HG03571 (cell line): ENCODE measurements at regions not wholly inside any gene's neighbourhood (a gene's known extent, or its start where the extent isn't known, plus 50 kb on each side); places are given as distances from the start of the nearest gene placed in this dataset.
"Not testable (repeated sequence)": the region's sequence is repeated elsewhere in the genome, so short reads cannot be mapped to it uniquely, and the experiment has no call there.

Experiments used
- ATAC-seq: cut with Tn5 transposase; IDR thresholded peaks from one replicate; pipeline ENCODE4 v1.9.1; 2021; ENCODE audit not compliant: unreplicated experiment

DNA sequence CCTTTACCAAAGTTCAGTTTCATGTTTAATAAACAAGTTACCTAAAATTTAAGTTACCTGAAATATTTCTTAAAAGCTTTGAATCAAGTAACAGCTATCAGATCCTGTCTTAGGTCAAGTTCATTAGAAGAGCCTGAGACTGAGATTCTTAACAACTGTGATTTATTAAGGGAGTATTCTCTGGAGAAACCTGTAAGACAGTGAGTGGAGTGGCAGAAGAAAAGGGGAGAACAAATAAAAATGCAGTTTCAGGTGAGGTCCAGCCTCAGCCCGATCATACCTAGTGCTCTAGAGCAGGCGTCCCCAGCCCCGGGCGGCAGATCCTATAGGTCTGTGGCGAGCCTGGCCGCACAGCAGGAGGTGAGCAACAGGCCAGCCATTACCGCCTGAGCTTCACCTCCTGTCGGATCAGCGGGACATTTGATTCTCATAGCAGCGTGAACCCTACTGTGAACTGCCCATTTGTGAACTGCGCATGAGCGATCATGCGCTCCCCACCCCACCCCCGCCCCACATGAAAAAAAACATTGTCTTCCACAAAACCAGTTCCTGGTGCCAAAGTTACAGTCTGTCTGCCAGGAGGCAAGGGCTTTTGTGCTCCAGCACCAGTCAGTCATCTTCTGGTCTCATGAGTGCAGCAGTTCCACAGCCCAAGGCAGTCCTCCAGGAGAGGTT is 59.2 kb upstream of the ADGRB3 start:
- ATAC-seq, result no peak

DNA sequence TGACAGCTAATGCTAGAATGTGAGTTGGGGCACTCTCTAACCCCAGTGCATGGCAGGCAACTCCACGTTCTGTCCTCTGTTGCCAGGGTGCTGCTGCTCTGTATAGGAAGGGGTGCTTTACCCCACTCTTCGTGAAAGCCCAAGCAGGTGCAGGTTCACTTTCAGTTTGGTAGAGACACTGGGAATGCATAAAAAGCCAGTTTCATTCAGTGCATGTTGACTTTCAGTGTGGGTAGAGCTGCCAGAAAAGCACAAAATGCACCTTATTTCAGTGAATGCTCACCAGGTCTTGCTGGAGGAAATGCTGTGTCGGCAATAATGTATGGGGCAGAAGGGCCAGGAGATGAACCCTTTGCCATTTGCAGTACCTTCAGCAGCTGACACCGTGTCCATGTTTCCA is 62.1 kb upstream of the ADGRB3 start:
- ATAC-seq, result peak; percentile 24

DNA sequence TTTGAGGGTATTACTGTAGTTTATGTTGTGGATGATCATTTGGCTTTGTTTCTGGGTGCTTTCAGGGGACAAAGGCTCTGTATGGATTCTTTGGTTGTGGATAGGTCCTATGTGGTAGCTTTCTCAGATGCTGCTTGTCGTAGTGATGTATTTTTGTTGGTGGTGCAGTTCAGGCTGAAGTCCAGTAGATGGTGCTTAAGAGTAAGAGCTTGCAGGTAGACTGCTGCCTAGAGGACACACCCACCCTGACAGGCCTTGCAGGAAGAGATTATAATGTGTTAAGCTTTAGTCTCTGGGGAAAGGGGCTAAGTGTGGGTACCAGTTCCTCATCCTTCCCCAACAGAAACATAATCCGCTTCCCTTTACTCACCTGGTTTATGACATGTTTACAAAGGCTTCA is 62.6 kb upstream of the ADGRB3 start:
- peak; percentile 86 for ATAC-seq

DNA sequence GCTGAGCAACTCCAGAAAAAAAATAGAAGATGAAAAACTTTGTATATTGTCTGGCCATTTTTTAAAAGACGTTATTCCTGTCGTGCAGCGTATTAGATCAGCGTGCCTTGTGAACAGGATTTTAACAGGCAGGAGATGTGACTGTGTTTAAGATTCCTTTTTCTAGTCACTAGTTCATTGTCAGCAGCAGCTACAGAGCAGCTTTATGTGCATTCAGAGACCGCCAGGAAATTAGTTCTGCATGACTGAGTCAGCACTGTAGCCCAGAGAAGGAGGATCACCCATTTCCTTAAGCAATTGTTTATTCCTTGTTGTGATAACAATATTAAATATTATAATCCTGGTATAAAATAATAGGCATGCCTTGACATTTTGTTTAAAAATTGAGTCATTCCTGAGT is 75.4 kb upstream of the ADGRB3 start:
- ATAC-seq, result no peak

DNA sequence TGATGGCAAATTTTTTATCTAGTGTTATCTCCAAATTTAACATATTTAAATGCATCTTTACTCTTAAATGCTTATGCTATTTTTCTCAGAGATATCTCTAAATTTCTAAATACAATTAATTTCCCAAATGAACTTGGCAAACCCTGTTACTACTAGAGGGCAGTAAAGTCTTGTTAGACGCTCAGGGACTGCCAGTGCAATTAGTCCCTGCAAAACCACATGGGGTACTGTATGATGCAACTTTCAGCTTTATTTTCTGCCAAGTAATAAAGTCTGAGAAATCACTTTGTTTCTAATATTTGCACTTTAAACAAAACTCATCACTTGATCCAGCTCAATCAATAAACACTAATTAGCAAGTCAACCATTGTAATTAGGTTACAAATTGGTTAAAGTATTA is 76.0 kb upstream of the ADGRB3 start:
- no peak for ATAC-seq

GRCh38 chr6:68546620-68547019 is 88.5 kb upstream of the ADGRB3 start:
- no peak for ATAC-seq

DNA sequence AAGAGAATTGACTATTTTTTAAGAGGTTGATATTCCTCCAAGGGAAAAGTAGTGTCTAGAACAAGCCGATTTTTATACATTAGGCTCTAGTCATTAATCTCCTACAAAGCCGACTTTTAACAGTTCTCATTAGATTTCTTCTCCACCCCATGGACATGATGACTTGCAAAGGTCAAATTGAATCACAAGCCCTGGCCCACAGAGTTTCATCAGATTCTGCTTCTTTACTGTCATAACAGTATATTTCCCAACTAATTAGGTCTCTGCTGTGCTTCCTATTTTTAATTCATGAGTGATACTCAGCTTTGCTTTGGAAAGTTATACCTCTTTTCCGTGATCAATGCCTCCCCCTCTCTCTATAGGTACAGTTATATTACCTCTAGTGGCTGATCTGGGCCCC is 90.6 kb upstream of the ADGRB3 start:
- ATAC-seq, result no peak

GRCh38 chr6:68533339-68533795 is 101.7 kb upstream of the ADGRB3 start:
- ATAC-seq, result no peak

GRCh38 chr6:68527691-68528090 is 107.4 kb upstream of the ADGRB3 start:
- ATAC-seq, result no peak

DNA sequence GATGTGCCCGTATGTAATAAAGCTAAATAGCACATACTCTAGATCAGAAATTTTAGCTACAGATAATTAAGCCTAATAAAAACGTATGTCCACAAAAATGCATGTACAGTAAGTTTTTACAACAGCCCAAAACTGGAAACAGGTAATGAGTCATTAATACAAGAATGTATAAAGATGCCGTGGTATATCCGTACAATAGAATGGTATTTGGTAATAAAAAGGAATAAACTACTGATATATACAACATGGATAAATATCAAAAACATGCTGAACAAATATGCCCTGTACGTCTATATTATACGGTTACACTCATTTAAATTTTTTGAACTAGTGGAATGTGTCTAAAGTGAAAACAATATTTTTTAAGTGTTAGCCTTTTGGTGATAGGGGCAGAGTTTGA is 128.2 kb upstream of the ADGRB3 start:
- no peak for ATAC-seq

- ATAC-seq, result no peak
Measured at GRCh38 chr6:68502946-68503345, 132.1 kb upstream of the ADGRB3 start.

DNA sequence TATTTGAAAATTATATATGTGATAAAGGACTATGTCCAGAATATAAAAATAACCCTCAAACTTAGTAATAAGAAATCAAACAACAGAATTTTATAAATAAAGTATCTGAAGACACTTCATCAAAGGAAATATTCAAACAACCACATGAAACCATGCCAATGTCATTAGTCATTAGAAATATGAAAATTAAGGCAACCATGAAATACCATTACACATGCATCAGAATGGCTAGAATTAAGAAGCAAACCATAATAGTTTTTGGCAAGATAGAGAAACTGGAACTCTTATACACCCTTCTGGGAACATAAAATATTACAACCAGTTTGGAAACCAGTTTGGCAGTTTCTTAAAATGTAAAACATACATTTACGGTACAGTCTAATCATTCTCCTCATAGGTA is 137.2 kb upstream of the ADGRB3 start:
- no peak for ATAC-seq

GRCh38 chr6:68494880-68495279 is 140.2 kb upstream of the ADGRB3 start:
- not testable (repeated sequence) for ATAC-seq

GRCh38 chr6:68476611-68477010 is 158.5 kb upstream of the ADGRB3 start:
- no peak for ATAC-seq

DNA sequence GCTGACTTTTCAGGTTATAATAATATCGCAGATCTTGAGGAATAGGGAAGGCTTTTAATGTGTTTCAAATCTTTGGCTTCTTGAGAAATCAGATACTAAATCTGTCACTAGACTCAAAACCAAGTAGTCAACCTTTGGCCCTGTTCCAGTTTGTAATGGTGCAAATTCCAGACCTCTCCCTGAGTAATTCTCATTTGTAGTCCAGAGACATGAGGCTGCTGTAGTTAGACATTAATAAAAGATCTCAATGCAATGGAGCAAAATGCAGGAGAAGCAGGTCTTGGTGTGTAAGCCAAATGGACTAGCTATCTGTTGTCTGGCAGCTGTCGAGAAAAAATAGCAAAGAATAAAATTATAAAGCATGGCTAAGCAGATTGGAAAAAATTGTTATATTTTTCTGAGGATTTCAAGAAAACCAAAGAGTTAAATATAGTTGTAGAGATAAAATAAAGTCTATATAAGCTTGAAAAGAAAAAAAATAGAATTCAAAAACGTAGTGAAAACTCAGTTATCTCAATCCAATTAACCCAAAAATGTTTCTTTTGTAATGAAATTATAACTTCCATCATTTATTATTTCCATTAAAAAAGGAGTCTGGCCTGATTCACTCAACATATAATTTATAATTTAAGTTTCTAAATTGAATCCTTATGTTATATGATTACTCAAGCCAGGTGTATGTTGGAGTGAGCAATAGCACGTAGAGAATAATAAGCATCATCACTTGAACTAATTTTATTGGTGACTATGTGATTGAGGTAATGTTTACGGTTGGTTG is 161.5 kb upstream of the ADGRB3 start:
- no peak for ATAC-seq

DNA sequence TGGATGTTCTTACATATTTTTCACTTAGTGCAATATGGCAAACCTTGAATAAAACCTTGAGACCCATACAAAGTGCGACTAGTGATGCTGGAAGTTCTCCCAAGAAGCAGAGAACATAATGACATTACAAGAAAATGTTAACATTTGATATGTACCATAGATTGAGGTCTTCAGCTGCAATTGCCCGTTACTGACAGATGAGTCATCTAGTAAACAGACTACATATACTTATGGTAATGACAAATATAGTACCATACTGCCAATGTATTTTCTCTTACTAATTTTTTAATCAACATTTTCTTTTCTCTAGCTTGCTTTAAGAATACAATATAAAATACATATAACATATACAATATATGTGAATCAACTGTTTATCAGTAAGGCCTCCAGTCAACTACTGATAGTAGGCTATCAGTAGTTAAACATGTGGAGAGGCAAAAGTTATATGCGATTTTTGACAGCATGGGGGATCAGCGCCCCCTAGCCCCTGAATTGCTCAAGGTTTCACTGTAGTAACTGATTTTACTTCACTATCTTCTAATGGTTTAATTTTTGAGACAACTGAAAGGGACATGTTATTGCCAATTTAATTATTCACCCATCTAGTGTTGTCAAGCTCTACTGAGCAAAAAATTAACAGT is 166.7 kb upstream of the ADGRB3 start:
- no peak for ATAC-seq

GRCh38 chr6:68458447-68458846 is 176.6 kb upstream of the ADGRB3 start:
- no peak for ATAC-seq

- no peak for ATAC-seq
Measured at GRCh38 chr6:68447112-68447511, 188.0 kb upstream of the ADGRB3 start.

DNA sequence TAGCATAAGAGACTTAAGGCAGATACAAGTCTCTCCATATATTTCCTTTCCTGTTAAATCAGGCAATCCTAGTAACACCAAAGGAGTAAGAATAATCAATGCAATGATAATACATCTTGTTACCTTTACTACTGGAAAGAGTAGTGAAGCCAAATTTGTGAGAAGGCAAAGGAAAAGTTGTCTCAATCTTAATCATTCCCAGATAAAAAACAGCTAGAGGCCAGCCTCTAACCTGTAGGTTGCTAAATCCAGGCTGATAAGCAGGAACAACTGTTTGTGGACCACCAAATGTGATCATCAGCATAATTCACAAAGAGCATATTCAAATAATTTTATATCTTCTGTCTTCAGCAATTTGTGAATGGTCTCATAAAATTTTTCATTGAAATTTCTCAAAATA is 189.2 kb upstream of the ADGRB3 start:
- no peak for ATAC-seq

GRCh38 chr6:68443704-68444103 is 191.4 kb upstream of the ADGRB3 start:
- ATAC-seq, result no peak

DNA sequence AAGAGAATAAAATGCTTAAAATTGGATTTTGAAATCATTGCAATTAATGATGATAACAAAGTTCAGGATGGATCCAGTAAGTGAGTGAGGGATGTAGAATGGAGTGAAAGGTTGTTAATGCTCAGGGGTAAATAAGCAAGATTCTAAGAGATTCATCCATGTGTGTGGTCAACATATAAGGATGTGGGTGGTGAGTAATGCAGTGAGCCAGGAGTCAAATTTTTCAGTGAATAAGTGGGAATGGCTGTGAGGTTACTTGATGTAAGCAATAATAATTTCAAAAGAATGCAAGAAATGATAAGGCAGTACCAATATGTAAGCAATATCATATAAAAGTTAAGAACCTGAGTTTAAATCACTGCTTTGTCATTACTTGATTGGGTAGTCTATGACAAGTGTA is 207.5 kb upstream of the ADGRB3 start:
- ATAC-seq, result no peak

DNA sequence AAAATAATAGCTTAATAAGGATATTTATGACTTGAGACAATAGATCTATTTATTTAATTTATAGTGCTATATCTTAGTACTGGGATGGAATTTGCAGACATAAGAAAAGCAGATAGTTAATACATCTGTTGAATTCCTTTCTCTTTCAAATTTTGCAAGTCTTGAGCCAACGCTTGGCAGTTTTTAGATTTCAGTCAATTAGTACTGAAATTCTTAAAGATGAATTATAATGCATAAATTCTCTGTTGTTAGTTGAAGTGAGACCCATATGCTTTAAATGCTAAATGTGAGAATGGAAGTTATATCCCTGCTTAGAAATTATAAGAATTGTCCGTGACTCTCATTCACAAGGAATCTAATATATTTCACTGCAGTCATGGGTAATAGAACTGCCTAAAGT is 225.1 kb upstream of the ADGRB3 start:
- ATAC-seq, result no peak
